IPS-NIHi7 (cell line): ENCODE measurements at regions not wholly inside any gene's neighbourhood (a gene's known extent, or its start where the extent isn't known, plus 50 kb on each side); places are given as distances from the start of the nearest gene placed in this dataset.

Experiments used
- DNase-seq: peaks from one replicate; pipeline ENCODE4 v3.0.0; 2012; ENCODE audit warnings: mixed read lengths; ENCODE audit errors: extremely low spot score

GRCh38 chr14:66111891-66112290, 374.3 kb upstream of the CCDC196 start:
- no peak for DNase-seq

DNA sequence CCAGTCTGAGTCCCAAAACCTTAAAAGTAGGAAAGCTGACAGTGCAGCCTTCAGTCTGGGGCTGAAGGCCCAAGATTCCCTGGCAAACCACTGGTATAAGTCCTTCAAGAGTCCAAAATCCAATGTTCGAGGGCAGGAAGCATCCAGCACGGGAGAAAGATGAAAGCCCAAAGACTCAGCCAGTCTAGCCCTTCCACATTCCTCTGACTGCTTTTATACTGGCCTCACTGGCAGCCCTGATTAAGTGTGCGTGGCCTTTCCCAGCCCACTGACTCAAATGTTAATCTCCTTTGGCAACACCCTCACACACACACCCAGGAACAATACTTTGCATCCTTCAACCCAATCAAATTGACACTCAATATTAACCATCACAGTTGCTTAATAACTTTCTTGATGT, 372.1 kb upstream of the CCDC196 start:
- DNase-seq = no peak

GRCh38 chr14:66115740-66116502, 370.2 kb upstream of the CCDC196 start:
- DNase-seq = no peak

DNA sequence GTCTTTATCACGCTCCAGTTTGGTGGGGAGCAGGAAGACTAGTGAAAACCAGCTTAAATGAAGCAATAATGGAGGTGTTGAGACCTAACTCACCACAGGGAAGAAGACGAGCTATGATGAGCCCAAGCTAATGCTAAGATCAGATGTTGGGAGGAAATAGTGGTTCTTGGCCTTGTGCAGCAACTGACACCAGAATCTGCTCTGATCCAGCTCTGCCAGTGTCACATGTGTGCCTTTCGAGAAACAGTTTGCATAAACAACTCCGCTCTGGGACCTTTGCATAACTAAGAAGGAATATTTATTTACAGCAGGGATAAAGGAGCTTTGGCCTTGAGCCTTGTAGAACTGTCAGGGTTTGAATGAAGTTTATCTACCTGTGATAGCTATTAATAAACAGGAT, 369.4 kb upstream of the CCDC196 start:
- DNase-seq = no peak

- DNase-seq = peak; percentile 31
Observed at GRCh38 chr14:66117600-66117999, 368.6 kb upstream of the CCDC196 start.

DNA sequence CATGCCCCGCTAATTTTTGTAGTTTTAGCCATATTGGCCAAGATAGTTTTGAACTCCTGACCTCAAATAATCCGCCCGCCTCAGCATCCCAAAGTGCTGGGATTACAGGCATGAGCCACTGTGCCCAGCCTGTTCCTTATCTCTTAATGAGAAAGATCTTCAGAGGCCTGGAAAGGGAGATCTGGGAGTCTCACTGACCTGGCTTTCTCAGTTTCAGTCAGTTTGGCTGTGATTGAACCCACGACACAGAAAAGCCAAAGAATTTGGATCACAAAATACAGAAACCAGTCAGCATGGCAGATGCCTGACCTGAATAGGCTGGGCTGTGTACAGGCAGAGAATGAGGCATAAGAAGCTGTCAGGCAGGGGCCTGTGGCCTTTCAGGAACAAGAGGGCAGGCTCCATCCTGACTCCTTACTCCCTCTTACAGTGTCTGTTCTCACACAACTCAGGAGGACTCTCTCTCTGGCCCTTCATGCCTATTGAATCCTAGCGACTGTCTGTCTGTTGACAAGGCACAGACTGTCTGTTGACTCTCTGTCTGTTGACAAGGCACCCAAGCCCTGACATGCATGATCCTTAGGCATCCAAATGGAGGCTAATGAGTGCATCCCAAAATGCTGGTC, 366.5 kb upstream of the CCDC196 start:
- peak; percentile 16 for DNase-seq

- no peak for DNase-seq
Observed at GRCh38 chr14:66120402-66120801, 365.8 kb upstream of the CCDC196 start.

- DNase-seq = peak; percentile 51
Observed at GRCh38 chr14:66121859-66122258, 364.3 kb upstream of the CCDC196 start.

- DNase-seq = no peak
Observed at GRCh38 chr14:66129224-66129623, 356.9 kb upstream of the CCDC196 start.

- no peak for DNase-seq
Observed at GRCh38 chr14:66131111-66131510, 355.1 kb upstream of the CCDC196 start.

DNA sequence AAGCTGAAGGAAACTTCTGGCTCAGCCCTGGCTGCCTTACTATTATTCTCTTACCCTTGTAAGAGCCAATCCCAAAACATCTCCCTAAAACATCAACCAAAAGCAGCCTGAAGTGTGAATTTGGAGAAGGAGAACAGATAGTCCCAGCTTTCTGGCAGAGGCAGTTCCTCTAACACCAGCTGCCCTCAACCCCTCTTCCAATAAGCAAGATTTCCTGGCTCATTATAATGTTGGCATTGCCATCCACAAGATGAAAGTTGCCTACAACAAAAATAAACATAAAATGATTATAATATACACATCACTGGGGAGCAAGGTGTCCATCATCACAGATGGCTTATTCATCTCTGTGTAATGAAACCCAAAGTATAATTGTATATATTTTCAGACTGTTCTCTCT, 352.5 kb upstream of the CCDC196 start:
- no peak for DNase-seq

DNA sequence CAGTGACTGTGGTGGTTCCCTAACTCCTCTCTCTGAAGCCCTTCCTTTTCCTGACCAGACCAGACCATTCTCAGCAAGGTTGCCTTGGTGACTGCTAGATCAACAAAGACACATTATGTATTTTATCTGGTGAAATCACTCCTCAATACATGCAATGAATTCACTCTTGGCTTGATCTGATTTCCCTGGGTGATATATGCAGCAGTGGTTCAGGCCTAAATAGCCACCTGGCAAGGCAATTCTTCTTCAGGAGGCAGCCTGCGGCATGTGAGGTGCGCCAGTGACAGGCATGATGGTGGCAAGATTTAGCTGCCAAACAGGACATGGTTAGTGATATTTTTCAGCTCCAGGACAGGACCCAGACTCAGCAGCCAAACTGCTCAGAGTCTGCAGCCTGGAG, 350.3 kb upstream of the CCDC196 start:
- DNase-seq = no peak

- DNase-seq = no peak
Observed at GRCh38 chr14:66137081-66137480, 349.1 kb upstream of the CCDC196 start.

DNA sequence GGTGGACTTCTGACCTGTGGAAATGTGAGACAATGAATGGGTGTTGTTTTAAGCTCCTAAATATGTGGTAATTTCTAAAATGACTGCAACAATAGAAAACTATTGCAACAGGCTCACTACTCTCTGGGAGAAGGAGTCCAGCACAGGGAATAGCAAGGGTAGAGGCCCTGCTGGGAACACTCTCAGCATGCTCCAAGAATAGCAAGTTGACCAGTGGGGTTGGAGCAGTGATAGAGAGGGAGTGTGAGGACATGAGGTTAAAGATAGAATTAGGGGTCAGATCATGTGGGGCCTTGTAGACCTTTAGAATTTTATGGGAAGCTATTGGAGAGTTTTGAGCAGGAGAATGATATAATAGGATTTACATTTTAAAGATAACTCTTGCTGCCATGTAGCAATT, 346.7 kb upstream of the CCDC196 start:
- no peak for DNase-seq

GRCh38 chr14:66140213-66140918, 345.8 kb upstream of the CCDC196 start:
- no peak for DNase-seq

DNA sequence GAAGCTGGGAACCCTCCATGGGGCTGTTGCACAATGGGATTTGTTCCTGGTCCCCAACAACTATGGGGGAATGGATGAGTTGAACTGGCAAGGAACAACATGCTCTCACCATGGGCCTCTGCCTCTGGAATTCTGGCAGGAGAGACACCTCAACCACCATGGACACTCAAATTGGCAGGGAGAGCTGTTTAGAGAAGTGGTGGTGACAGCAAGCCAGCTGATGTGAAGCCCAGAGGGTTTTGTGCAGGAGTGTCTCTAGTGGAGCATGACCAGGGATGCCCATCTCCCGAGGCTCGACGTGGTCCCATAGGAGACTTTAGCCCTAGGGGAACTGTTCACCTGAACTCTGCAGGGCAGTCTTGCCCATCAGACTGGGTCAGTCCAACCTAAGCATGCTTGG, 345.2 kb upstream of the CCDC196 start:
- no peak for DNase-seq

GRCh38 chr14:66141733-66142132, 344.4 kb upstream of the CCDC196 start:
- no peak for DNase-seq

DNA sequence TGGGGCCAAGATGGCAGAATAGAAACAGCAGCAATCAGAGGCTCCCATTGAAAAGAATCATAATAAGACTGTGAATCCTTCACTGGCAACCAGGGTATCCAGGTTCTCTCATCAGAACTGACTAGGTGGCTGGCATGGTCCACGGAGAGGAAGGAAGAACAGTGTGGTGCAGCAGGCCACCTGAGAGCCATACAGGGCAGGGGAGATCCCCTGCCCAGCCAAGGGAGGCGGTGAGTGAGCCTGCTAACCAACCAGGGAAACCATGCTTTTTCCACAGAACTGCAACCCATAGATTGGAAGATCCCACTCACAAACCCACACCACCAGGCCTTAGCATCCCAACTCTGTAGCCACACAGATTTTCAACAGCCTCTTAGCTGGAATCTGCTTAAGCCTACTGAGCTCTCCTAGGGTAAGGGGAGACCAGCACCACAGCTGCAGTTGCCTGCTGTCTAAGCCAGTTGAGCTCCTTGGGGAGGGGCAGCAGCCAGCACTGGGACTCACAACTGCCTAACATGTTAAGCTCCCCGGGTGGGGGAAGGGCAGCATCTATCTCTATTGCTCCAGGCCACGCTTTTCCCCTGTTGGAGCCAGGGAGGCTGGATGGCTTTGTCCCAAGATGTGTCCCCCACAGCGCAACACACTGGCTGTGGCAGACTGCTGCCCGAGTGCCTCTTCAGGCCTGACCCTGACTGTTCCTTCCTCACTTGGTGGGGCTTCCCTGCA, 342.6 kb upstream of the CCDC196 start:
- DNase-seq = no peak

DNA sequence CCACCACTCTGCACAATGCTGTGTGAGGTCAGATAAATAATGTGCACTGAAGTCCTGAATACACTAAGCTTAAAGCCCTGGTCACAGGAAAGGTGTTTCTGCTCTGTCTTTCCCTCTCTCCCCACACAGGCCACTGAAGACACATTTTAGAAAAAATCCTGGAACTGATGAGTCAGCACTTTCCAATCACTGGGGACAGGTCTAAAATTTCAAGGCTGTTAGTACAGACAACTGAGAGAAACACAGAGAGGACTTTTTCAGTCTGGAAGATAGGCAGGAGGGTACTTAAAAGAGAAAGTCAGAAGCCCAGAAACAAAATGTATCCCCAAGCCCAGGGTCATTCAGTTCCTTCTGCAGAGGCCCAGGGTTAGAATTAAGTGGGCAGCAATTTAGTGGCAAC, 333.9 kb upstream of the CCDC196 start:
- DNase-seq = no peak

DNA sequence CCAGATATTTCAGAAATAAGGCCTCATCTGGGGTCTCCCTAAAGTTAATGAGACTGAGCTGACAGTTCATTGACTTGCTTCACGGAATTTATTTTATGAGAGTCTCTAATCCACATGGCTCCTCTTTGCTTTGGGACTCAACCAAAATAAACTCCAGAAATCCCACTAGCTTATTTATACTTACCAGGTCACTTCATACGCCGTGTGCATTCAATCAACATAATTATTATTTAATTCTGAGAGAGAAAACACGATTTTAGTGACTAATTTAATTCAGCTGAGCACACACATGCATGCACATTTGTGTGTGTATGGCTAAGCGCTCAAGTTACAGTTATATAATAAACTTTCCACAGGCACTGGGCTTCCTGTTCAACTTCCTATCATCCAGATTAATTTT, 333.4 kb upstream of the CCDC196 start:
- DNase-seq = no peak

GRCh38 chr14:66163023-66163422, 323.1 kb upstream of the CCDC196 start:
- no peak for DNase-seq

- DNase-seq = no peak
Observed at GRCh38 chr14:66165337-66165736, 320.8 kb upstream of the CCDC196 start.
